ENCODE measurements at regions not wholly inside any gene's neighbourhood (a gene's known extent, or its start where the extent isn't known, plus 50 kb on each side); places are given as distances from the start of the nearest gene placed in this dataset.

DNA sequence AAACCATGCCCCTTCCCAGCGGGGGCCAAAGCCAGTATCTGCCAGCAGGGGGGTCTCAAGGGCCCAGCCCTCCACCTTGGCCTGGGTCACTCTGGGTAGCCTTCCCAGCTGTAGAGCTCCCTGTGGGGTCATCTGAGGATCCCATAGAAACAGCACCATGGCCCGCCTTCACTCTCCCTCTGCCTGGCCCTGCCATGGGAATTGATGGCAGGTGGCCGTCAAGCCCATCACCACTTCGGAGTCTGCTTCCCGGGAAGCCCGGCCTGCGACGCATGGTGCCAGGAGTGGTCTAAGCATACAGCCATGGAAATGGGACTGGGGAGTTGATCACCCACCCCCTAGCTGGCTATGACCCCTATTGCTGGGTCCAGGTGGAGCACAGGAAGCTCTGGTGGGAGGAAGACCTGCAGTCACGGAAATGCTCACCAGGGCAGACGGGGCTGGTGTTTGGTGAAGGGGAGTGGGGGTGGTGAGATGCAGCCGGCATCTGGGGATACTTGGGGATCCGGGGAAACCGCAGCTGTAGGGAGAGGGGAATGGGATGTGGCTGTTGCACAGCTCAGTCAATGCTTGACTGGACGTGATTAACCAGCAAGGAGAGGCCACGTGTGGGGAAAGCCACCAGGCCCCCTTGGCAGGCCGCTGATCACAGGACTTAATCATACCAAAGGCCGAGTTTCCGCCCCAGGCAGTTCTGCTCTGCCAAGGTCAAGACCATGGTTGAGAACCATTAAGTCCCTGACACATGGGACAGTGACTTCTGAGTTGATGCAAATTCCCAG, 52.2 kb upstream of the DIO3 start:
- TF ChIP-seq, protein P1, sequence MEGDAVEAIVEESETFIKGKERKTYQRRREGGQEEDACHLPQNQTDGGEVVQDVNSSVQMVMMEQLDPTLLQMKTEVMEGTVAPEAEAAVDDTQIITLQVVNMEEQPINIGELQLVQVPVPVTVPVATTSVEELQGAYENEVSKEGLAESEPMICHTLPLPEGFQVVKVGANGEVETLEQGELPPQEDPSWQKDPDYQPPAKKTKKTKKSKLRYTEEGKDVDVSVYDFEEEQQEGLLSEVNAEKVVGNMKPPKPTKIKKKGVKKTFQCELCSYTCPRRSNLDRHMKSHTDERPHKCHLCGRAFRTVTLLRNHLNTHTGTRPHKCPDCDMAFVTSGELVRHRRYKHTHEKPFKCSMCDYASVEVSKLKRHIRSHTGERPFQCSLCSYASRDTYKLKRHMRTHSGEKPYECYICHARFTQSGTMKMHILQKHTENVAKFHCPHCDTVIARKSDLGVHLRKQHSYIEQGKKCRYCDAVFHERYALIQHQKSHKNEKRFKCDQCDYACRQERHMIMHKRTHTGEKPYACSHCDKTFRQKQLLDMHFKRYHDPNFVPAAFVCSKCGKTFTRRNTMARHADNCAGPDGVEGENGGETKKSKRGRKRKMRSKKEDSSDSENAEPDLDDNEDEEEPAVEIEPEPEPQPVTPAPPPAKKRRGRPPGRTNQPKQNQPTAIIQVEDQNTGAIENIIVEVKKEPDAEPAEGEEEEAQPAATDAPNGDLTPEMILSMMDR (IDR thresholded peaks at IDR 0.05; ENCODE audit: low read depth, low read length) = no peak
- in situ Hi-C loops (cut with HindIII; ENCODE audit: low sequenced_read_pairs) = no loop called here
- no peak for DNase-seq (ENCODE audit: low read depth, low spot score)

DNA sequence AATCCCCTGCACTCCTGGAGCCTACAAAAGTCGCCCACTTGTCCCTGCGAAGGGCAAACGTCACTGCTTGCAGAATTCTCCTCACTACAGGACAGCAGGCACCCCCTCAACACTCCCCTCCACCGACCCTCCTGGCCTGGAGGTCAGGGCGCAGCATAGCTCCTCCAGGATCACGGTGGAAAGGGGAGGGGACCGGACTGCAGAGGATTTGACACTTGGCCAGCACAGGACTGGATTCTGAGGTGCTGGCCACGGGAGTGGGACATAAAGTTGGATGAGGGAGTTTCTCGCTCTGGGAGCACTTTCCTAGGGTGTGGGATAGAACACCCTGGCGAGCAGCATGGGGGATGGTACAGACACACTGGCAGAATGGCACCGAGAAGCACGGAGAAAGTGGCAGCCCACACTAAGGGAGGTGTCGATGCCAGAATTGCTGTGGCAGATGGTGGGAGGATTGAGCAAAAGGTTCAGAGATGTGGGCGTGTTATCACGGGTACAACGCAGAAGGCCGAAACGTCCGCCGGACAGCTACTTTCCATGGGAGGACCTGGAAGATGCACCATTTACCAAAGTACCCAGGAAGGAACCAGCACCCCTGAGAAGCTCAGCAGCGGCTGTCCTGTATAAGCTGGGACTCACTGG, 51.4 kb upstream of the DIO3 start:
- in situ Hi-C loops (cut with HindIII; ENCODE audit: low sequenced_read_pairs) = no loop called here
- no peak overlapping the region for H3K4me3 ChIP-seq (ENCODE audit: low read depth, low read length)
- TF ChIP-seq, protein P1 (IDR thresholded peaks at IDR 0.05; ENCODE audit: low read depth, low read length) = no peak
- no peak for DNase-seq (ENCODE audit: low read depth, low spot score)

More for the DNA sequence above, 52.2 kb upstream of the DIO3 start:
- H3K4me3 ChIP-seq (ENCODE audit: low read depth, low read length) = no peak overlapping the region

DNA sequence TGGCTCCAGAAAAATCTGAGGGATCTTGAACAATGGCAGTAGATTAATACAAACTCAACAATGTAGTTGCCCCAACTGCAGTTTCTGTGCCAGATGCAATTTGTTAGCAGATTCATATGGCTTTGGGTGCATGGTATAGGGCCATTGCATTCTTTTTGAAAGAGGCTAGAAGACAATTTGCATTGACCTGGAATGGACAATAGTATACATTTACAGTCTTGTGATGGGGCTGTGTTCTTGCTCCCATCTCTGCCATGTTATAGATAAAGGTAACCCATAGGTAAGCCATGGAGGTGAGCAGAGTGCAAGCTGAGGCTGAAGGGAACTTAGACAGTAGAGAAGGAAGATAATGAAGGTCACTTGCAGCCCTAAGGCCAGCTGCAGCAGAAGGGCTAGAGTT, 50.1 kb upstream of the DIO3 start:
- TF ChIP-seq, protein P1 (IDR thresholded peaks at IDR 0.05; ENCODE audit: low read depth, low read length) = no peak
- in situ Hi-C loops (cut with HindIII; ENCODE audit: low sequenced_read_pairs) = no loop called here
- no peak for DNase-seq (ENCODE audit: low read depth, low spot score)
- no peak overlapping the region for H3K4me3 ChIP-seq (ENCODE audit: low read depth, low read length)

Data from astrocyte of the spinal cord (primary cell).